ENCODE measurements at regions not wholly inside any gene's neighbourhood (a gene's known extent, or its start where the extent isn't known, plus 50 kb on each side); places are given as distances from the start of the nearest gene placed in this dataset.
"Not testable (repeated sequence)": the region's sequence is repeated elsewhere in the genome, so short reads cannot be mapped to it uniquely, and the experiment has no call there.

GRCh38 chr4:28113586-28113985 lies 1252.9 kb downstream of the STIM2 start:
- DNase-seq, result not testable (repeated sequence)

GRCh38 chr4:28116526-28117083 lies 1256.0 kb downstream of the STIM2 start:
- DNase-seq, result not testable (repeated sequence)

- no peak for DNase-seq
Observed at GRCh38 chr4:28117084-28117682, 1256.5 kb downstream of the STIM2 start.

DNA sequence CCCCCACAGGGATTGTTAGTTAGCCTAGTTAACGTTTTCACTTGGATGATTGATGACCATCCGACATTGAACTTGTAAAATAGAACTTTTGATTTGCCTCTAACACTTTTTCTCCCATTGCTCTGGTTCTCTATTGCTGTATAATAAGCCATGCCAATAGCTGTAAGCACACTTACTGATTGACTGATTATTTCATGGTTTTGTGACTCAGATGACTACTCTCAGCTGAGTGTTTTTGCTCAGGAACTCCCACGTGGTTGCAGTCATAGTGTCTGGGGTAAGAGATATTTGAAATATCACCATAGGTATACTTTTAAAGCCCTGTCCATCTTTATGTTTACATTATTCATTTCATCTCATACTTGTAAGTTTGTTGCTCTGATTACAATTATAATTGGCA lies 1285.5 kb downstream of the STIM2 start:
- DNase-seq, result no peak

- no peak for DNase-seq
Observed at GRCh38 chr4:28148221-28148620, 1287.6 kb downstream of the STIM2 start.

GRCh38 chr4:28149762-28150161 lies 1289.1 kb downstream of the STIM2 start:
- DNase-seq, result no peak

- no peak for DNase-seq
Observed at GRCh38 chr4:28151314-28151713, 1290.7 kb downstream of the STIM2 start.

DNA sequence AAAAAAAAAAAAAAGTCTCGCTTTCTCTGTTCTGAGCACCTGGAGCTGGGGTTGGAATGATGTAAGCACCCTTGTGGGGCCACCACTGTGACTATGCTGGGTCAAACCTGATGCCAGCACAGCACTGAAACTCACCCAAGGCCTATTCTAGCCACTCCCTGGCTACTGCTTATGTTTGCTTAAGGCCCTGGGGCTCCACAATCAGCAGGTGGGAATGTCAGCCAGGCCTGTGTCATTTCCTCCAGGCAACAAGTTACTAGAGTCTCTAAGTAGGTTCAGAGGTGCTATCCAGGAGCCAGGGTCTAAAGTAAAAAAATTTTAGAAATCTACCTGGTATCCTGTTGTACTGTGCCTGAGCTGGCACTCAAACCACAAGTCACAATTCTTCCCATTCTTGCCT lies 1306.8 kb downstream of the STIM2 start:
- no peak for DNase-seq

GRCh38 chr4:28176942-28177341 lies 1316.3 kb downstream of the STIM2 start:
- no peak for DNase-seq

GRCh38 chr4:28177641-28178040 lies 1317.0 kb downstream of the STIM2 start:
- no peak for DNase-seq

DNA sequence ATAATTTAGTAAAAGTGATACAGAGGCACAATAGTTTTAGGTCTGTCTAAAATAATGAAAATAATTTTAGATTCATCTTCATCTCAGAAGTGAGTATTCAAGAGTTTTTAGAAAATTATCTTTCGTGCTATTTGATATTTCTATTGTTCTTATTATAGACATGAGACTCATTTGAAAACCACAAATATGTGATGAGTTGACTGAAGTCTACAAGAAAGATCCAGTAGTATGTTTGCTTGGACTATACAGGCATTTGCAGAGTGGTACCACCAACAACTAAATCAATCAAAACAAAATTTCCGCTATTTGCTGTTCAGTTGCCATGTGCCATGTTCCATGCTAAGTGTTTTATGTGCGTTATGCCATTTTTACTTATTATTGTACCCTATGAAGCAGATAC lies 1318.5 kb downstream of the STIM2 start:
- DNase-seq, result no peak

DNA sequence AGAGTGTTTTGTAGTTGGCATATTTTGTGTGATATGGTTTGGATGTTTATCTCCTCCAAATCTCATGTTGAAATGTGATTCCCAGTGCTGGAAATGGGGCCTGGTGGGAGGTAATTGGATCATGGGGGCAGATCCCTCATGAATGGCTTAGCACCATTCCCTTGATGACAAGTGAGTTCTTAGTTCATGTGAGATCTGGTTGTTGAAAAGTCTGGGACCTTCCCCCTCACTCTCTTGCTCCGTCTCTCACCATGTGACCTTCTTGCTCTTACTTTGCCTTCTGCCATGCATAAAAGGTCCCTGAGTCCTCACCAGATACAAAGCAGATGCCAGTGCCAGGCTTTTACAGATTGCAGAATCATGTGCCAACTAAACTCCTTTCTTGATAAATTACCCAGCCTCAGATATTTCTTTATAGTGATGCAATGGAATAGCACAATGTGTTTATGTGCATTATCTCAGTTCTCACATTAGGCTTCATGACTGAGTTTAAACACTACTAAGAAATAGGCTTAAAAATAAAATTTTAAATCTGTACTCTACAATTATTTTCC lies 1348.8 kb downstream of the STIM2 start:
- DNase-seq, result no peak

- DNase-seq, result no peak
Observed at GRCh38 chr4:28211676-28212470, 1351.2 kb downstream of the STIM2 start.

DNA sequence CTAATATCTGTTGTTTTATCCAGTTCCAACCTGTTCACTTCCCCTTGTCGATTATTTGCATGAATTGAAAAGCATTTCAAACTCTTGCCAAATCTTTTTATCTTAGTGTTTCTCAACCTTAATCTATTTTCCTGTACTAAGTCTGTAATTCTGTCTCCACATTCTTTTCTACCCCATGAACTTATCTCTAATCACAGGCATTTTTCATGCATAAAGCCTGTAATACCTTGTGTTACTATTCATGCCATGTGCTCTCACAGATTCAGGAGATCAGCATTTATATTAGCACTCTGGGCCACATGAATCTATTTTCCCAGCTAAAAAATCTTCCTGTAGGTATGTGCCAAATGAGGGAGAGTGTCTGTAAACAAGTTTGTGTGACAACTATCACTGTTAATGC lies 1360.9 kb downstream of the STIM2 start:
- no peak for DNase-seq

- DNase-seq, result no peak
Observed at GRCh38 chr4:28225050-28225449, 1364.4 kb downstream of the STIM2 start.

GRCh38 chr4:28225689-28226353 lies 1365.2 kb downstream of the STIM2 start:
- DNase-seq, result no peak

GRCh38 chr4:28226962-28227361 lies 1366.3 kb downstream of the STIM2 start:
- DNase-seq, result no peak

- DNase-seq, result no peak
Observed at GRCh38 chr4:28227764-28228163, 1367.1 kb downstream of the STIM2 start.

GRCh38 chr4:28228561-28229491 lies 1368.2 kb downstream of the STIM2 start:
- no peak for DNase-seq

DNA sequence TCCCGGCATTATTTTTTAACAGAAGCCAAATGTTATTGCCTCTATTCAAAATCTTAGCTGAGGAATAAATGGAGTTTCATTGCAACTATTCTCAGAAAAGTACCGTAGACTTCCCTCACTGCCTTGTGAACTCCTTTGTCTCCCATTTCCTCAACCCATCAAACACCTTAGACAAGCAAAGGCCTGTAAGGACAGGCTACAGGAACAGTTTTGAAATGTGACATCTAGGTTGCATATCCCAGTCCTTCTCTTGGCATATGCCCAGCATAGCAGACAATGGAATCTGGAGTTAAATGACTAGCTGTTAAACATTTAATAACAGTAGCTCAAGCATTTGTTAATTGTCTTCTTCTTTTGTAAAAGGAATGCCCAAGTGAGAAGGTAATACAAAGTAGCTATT lies 1371.7 kb downstream of the STIM2 start:
- no peak for DNase-seq

DNA sequence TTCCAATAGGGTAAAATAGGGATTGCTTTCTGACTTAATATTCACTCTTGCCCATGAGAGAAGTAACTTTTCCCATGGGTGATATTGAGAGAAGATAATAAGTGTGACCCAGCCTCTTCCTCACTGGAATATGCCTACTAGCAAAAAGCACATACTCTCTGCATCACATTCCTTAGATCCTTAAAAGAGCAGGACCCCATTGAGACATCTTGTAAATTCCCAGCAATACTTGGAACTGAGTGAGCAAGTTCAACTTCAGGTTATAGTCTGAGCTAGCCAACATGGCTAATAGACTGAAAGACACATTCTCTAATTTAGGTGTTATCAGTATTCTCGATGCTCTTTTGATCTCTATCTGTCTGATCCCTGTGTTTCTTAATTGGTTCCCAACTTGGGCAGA lies 1372.3 kb downstream of the STIM2 start:
- DNase-seq, result no peak

- no peak for DNase-seq
Observed at GRCh38 chr4:28233724-28234123, 1373.1 kb downstream of the STIM2 start.

Measured in activated naive CD4-positive, alpha-beta T cell treated with Interleukin-2 at 50 U/mL for 16 hours (primary cell).